GM12878 (cell line): ENCODE measurements at regions not wholly inside any gene's neighbourhood (a gene's known extent, or its start where the extent isn't known, plus 50 kb on each side); places are given as distances from the start of the nearest gene placed in this dataset.

Experiments
- ATAC-seq: fragments of 200-7000 bp; cut with Tn5 transposase; 3 replicates; pipeline ENCODE4 v1.9.1; 2020; ENCODE audit warnings: mild to moderate bottlenecking, moderate library complexity
- BruUV-seq: library from RNA; stranded (reverse); fragments of 400-500 nt; replicated peaks from 2 replicates; lab custom pipeline; 2021; lab: Mats Ljungman, UMichigan
- CTCF ChIA-PET: fragments of 300-600 bp; sonication (Branson Sonifier 250); formaldehyde crosslinking; extraction: SDS; loops from one replicate; lab custom pipeline; 2021; ENCODE audit warnings: inconsistent platforms; lab: Yijun Ruan, JAX
- POLR2A ChIA-PET: fragments of 350-600 bp; formaldehyde crosslinking; extraction: SDS; loops from one replicate; lab custom pipeline; 2021; ENCODE audit warnings: inconsistent platforms; lab: Charles Lee
- RAD21 ChIA-PET: fragments of 300-600 bp; sonication (Branson Sonifier 250); formaldehyde crosslinking; loops from one replicate; lab custom pipeline; 2023; ENCODE audit warnings: antibody characterized with exemption; ENCODE audit not compliant: unreplicated experiment; lab: Charles Lee
- SMC1A ChIA-PET: fragments of 300-600 bp; sonication (Branson Sonifier 250); formaldehyde crosslinking; loops from one replicate; lab custom pipeline; 2023; ENCODE audit not compliant: unreplicated experiment, uncharacterized antibody; lab: Charles Lee
- DNase-seq: peaks from one replicate; pipeline ENCODE4 v3.0.0-alpha.2; 2011; ENCODE audit warnings: low read depth, low spot score
- FAIRE-seq: peaks from 3 replicates; lab custom pipeline; 2011; peaks lifted over from hg19 to GRCh38; lab: Jason Lieb, UNC
- H2AFZ ChIP-seq: 2 replicates; pipeline ENCODE4 v1.6.0; 2011; ENCODE audit warnings: low read depth, low read length, control low read depth; ENCODE audit not compliant: control insufficient read depth
- H3K27ac ChIP-seq: 2 replicates; pipeline ENCODE4 v1.5.1; 2011; ENCODE audit warnings: control low read depth; ENCODE audit not compliant: control insufficient read depth, insufficient read depth
- H3K27me3 ChIP-seq, 2 experiments: replicated peaks in 1 of 2; 2 replicates each; pipeline versions ENCODE4 v1.6.0 to v1.6.1; 2011; ENCODE audit warnings: low read length in 1 of 2; ENCODE audit not compliant: control insufficient read depth in 2 of 2, insufficient read depth in 2 of 2
- H3K36me3 ChIP-seq, 2 experiments: 2 replicates each; pipeline ENCODE4 v1.5.1; 2011; ENCODE audit warnings: low read length in 1 of 2; ENCODE audit not compliant: control insufficient read depth in 2 of 2, insufficient read depth in 2 of 2
- H3K4me1 ChIP-seq: 2 replicates; pipeline ENCODE4 v1.6.1; 2011; ENCODE audit warnings: mild to moderate bottlenecking, low read length, moderate library complexity, mixed read lengths; ENCODE audit not compliant: control insufficient read depth, insufficient read depth
- H3K4me2 ChIP-seq: 2 replicates; pipeline ENCODE4 v1.6.0; 2011; ENCODE audit warnings: control low read depth; ENCODE audit not compliant: control insufficient read depth, insufficient read depth
- H3K4me3 ChIP-seq: fragments of 200-600 bp; sonication (generic); 2 replicates; pipeline ENCODE4 v1.5.1; 2016
- H3K79me2 ChIP-seq: 2 replicates; pipeline ENCODE4 v1.6.0; 2011; ENCODE audit warnings: low read length; ENCODE audit not compliant: control insufficient read depth, insufficient read depth
- H3K9ac ChIP-seq: 2 replicates; pipeline ENCODE4 v1.8.0; 2011; ENCODE audit warnings: low read length, control low read depth, mixed read lengths; ENCODE audit not compliant: control insufficient read depth, insufficient read depth
- H3K9me3 ChIP-seq: replicated peaks from 3 replicates; pipeline ENCODE4 v1.5.1; 2011; ENCODE audit warnings: mild to moderate bottlenecking, low read length; ENCODE audit not compliant: control insufficient read depth, insufficient read depth
- H4K20me1 ChIP-seq: 2 replicates; pipeline ENCODE4 v1.6.0; 2011; ENCODE audit not compliant: control insufficient read depth, insufficient read depth
- NR2F1 ChIP-seq: fragments of 450-650 bp; conservative IDR thresholded peaks from 2 replicates; pipeline ENCODE4 v1.6.1; 2017; ENCODE audit warnings: mild to moderate bottlenecking
- RUNX3 ChIP-seq: IDR thresholded peaks from 2 replicates; pipeline ENCODE4 v1.6.1; 2012; ENCODE audit warnings: low read length, inconsistent platforms
- WGBS: methylation state at CpG from one replicate; pipeline ENCODE4 v1.1.6; 2016; ENCODE audit warnings: low lambda C conversion rate; ENCODE audit not compliant: insufficient replicate concordance, insufficient coverage; ENCODE audit errors: missing lambda C conversion rate; 5-methylcytosine and 5-hydroxymethylcytosine counted together
- in situ Hi-C: fragments of 300-500 bp; cut with MboI; formaldehyde crosslinking; loops from 9 replicates; pipeline ENCODE4 v1.14.3; 2018; ENCODE audit warnings: mixed read lengths
- intact Hi-C: fragments of 100-400 bp; cut with micrococcal nuclease; formaldehyde crosslinking; loops from one replicate; pipeline ENCODE4 v1.14.2; 2022; ENCODE audit not compliant: unreplicated experiment
- TF ChIP-seq, protein P1 (sequence below): fragments of 450-650 bp; IDR thresholded peaks from 2 replicates; pipeline ENCODE4 v1.6.1; 2016; ENCODE audit warnings: mild to moderate bottlenecking

DNA sequence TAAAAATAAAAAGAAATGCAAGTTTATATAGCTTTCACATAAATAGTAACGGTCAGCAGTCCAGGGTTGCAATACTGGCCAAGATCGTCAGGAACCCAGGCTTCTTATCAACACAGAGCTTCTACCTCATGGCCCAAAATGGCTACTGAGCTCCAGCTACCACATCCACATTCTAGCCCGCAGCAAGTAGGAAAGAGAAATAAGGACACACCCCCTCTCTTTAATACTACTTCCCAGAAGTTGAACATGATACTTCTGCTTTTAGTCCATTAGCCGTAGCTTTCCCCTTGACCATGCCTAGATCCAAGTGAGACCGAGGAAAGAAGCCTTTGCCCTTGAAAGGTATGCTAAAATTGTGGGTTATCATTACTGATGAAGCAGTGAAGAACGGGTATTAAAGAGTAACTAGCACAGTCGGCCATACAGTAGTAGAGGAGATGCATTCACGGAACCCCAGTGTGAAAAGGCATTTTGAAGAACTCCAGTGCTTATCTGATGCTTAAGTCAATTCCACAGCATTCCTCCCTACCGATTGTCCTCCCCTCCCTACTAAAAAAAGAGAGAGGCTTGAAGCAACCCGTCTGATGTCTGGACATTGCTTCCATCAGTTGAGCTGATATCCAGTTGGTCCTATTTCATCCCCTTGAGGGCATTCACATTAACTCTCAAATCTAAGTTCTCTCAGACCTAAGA is 226.9 kb upstream of the RREB1 start:
- Histone ChIP-seq H3K9me3 (no peaks in the 10 kb centered on the region), H3K4me3 (no peak overlapping the region), H2AFZ (no peak overlapping the region), H3K9ac (no peak overlapping the region), H3K27me3 (no peaks in the 10 kb centered on the region), H3K4me1 (peaks cover 8% of the 10 kb centered on the region), H3K79me2 (no peaks in the 10 kb centered on the region), H3K36me3 (no peaks in the 10 kb centered on the region), H3K27ac (no peak overlapping the region), H3K4me2 (no peak overlapping the region), H4K20me1 (no peaks in the 10 kb centered on the region)
- no peak for DNase-seq
- no peak for FAIRE-seq
- no peak for TF ChIP-seq RUNX3
- ChIA-PET SMC1A (interaction anchor here (0.6 to 2.8 kb wide), 11 partner anchors 10 to 1946 kb away, joined by 3 to 12 read pairs (median 4); no protein-coding TSS in a partner anchor), POLR2A (interaction anchor here (0.6 to 1.4 kb wide), 3 partner anchors 17 to 164 kb away, joined by 3 to 4 read pairs (median 3); no protein-coding TSS in a partner anchor), RAD21 (interaction anchor here (0.9 to 1.7 kb wide), 6 partner anchors 93 to 184 kb away, joined by 3 to 4 read pairs (median 3); no protein-coding TSS in a partner anchor), CTCF (interaction anchor here (0.6 to 1.4 kb wide), 4 partner anchors 9 to 218 kb away, joined by 4 to 7 read pairs (median 4); no protein-coding TSS in a partner anchor)
- intact Hi-C loops = no loop called here
- 73% methylated on average over 10 of the region's 10 CpGs for WGBS
- no peak for ATAC-seq
- in situ Hi-C loops = no loop called here
- BruUV-seq = no TSS peak

DNA sequence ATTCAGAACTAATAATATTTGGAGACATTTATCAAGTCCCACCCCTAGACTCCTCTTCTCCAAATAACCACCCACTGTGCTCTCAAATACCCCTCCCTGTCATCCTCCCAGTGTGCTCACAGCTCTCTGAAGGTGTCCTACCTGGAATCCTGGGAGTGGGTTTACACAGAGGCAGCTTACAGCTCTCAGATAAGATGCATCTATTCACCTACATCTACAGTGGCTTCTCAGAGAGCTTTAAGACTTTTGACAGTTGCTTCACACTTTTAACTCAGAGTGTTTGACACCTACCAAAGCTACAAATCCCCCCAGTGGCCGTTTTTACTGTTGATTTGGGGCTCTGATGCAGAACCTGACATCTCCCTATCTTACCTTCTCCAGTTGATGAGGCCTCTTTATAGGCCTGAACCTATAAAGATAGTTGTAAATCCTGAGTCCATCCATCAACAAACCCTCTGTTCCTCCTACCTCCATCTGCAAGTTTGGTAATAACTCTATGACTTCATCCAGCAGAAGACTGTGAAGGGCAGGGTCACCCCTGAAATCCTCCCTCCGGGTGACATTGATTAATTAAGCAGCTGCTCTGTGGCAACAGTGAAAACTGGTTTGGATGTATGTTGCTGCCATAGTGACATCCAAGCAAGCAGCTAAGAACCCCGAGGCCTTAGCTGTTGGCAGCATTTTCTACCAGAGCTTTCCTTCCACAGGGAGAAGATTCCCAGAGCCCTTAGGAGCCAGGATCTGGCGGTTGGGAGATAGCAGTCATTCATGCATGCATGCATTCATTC is 226.1 kb upstream of the RREB1 start:
- ChIA-PET SMC1A (interaction anchor here (0.6 to 2.8 kb wide), 8 partner anchors 10 to 366 kb away, joined by 3 to 12 read pairs (median 4); no protein-coding TSS in a partner anchor), RAD21 (interaction anchor here (0.9 to 1.7 kb wide), 6 partner anchors 93 to 185 kb away, joined by 3 to 4 read pairs (median 3); no protein-coding TSS in a partner anchor), CTCF (interaction anchor here (0.6 to 1.4 kb wide), 5 partner anchors 10 to 122 kb away, joined by 3 to 7 read pairs (median 4); no protein-coding TSS in a partner anchor), POLR2A (interaction anchor here (0.7 to 1.4 kb wide), 2 partner anchors 21 to 55 kb away, joined by 3 read pairs; no protein-coding TSS in a partner anchor)
- Histone ChIP-seq H3K9ac (no peak overlapping the region), H3K27me3 (no peaks in the 10 kb centered on the region), H3K27ac (no peak overlapping the region), H2AFZ (no peak overlapping the region), H3K4me2 (no peak overlapping the region), H3K79me2 (no peaks in the 10 kb centered on the region), H3K4me3 (no peak overlapping the region), H4K20me1 (no peaks in the 10 kb centered on the region), H3K9me3 (no peaks in the 10 kb centered on the region), H3K36me3 (no peaks in the 10 kb centered on the region), H3K4me1 (peaks cover 8% of the 10 kb centered on the region)
- ATAC-seq (no peak), FAIRE-seq (no peak), DNase-seq (no peak)
- intact Hi-C loops = no loop called here
- no peak for TF ChIP-seq NR2F1
- TF ChIP-seq, protein P1, sequence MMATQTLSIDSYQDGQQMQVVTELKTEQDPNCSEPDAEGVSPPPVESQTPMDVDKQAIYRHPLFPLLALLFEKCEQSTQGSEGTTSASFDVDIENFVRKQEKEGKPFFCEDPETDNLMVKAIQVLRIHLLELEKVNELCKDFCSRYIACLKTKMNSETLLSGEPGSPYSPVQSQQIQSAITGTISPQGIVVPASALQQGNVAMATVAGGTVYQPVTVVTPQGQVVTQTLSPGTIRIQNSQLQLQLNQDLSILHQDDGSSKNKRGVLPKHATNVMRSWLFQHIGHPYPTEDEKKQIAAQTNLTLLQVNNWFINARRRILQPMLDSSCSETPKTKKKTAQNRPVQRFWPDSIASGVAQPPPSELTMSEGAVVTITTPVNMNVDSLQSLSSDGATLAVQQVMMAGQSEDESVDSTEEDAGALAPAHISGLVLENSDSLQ = peak; percentile 43; the same call in 1 of the 2 replicates
- no TSS peak for BruUV-seq
- in situ Hi-C loops = no loop called here
- WGBS = 40% methylated on average over 4 of the region's 4 CpGs
